SK-N-MC (cell line): ENCODE measurements at regions not wholly inside any gene's neighbourhood (a gene's known extent, or its start where the extent isn't known, plus 50 kb on each side); places are given as distances from the start of the nearest gene placed in this dataset.

Experiments
- EZH2 ChIP-seq: fragments of 200-600 bp; sonication (generic); IDR thresholded peaks from one replicate; pipeline ENCODE4 v1.6.1; 2017; ENCODE audit warnings: antibody characterized with exemption
- FOXP2 ChIP-seq: optimal IDR thresholded peaks from 2 replicates; pipeline ENCODE3; 2011; ENCODE audit warnings: mild to moderate bottlenecking, moderate library complexity; ENCODE audit not compliant: insufficient read depth; ENCODE audit errors: extremely low read length, control extremely low read depth
- POLR2AphosphoS5 ChIP-seq: IDR thresholded peaks from 2 replicates; pipeline ENCODE4 v1.6.1; 2012; ENCODE audit warnings: mild to moderate bottlenecking, low read depth, low read length, borderline replicate concordance

DNA sequence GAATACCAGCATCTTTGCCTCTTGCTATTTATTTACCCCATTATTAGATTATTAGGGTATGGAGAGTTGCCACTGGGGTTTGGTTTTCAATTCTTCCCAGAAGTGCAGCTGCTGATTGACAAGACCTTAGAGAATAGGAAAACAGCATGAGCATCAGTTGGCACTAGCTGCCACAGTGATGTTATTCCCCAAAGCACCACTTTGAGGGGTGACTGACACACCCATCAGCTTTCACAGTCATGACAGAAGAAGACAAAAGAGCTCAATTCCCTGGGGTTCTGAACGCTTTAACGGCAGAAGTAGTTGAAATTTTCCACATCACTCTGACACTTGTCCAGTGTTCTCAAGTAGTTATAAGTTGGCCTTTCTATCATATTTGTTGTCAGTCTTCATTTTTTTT lies 55.0 kb upstream of the NR3C2 start:
- TF ChIP-seq POLR2AphosphoS5 (no peak), EZH2 (no peak), FOXP2 (no peak)
